Left cardiac atrium (tissue), 4 donors: ENCODE measurements at regions not wholly inside any gene's neighbourhood (a gene's known extent, or its start where the extent isn't known, plus 50 kb on each side); places are given as distances from the start of the nearest gene placed in this dataset.
"Not testable (repeated sequence)": the region's sequence is repeated elsewhere in the genome, so short reads cannot be mapped to it uniquely, and the experiment has no call there.

Experiments used
- ATAC-seq, 2 donors: fragments of 200-7000 bp; cut with Tn5 transposase; one replicate each; pipeline ENCODE4 v1.9.1; 2020; ENCODE audit warnings: mild to moderate bottlenecking in 2 of 2, moderate library complexity in 2 of 2
- DNase-seq: peaks from one replicate; pipeline ENCODE4 v3.0.0-alpha.2; 2020
- intact Hi-C, 2 donors: fragments of 100-400 bp; cut with DNase I; formaldehyde crosslinking; loops; one replicate each; pipeline versions ENCODE4 v1.14.1 to v1.15.1; 2022 to 2023
- donor health status: DM: no; HTN: yes; CAD: no.
- donor health status: DM: no; HTN: yes; CAD: no; lungs with severe emphysema.
- donor health status: DM: yes; HTN: yes; CAD: no.
- donor health status: Dilated cardiomyopathy.

- ATAC-seq: no peak
- DNase-seq: no peak
- intact Hi-C loops: no loop called here
These were observed 168.7 kb downstream of the RPS24 start for GRCh38 chr10:78202386-78202785.

DNA sequence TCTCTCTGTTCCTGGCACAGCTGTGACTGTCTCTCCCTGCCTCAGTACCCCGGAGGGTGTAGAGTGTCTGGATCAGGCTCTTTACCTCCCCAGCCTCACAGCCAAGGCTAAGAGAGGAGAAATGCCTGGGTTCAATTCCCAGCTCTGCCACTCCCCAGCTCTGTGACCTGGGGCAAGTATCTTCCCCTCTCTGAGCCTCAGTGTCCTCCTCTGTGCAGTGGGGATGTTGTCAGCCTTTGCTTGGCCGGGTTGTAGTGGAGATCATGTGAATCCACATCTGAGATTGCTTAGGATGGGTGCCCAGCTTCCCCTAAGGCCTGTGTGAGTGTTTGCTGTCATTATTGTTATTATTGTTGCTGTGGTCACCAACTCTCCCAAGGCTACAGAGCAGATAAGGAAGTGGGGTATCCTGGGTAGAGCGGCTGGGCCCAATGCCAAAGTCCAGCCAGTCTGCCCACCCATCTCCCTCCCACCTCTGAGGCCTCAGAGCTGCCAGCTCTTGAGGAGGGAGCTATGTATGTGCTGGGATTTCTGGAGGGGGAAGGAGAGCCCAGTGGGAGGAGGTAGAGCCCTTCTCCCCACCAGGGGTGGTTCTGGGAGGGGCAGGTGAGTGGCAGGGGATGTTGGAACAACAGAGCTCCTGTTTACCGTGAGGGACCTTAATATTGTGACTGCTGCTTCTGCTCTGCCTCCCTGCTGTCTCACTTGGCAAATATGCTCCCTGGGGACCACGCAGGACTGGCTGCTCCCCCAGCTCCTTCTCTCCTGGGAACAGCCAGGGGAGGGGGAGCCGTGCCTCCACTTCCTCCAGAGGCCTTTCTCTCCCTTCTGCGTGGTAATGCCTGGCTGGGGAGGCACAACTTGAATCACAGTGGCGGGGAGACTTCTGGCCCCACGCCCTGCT, 170.5 kb downstream of the RPS24 start:
- ATAC-seq: peak; percentile 68 to 85
- peak; percentile 66 for DNase-seq
- intact Hi-C loops: no loop called here

DNA sequence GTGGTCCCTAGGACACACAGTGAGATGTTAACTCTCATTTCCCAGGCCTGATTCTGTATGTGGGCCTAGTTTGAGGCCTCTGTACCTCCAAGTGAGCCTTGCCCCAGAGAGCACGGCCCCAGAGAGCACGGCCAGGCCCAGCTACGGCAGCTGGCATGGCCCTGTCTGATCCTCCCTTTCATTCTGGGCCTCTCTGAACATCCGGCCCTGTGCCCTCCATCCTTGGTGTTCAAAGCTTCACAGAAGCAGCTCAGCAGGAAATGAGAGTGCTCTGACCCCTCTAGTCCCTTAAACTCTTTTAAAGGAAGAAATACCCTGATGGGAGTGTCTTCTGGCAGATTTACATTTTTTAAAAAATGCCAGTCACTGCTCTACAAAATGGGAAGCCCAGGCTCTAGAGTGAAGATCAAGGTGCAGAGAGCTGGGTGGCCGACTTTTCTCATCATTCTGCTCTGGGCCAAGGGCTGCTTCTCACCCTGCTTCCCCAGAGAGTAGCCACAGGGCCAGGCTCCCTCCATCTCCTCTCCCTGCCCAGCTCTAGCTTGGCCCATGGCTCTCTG, 171.9 kb downstream of the RPS24 start:
- intact Hi-C loops: no loop called here
- ATAC-seq (no peak), DNase-seq (no peak)

DNA sequence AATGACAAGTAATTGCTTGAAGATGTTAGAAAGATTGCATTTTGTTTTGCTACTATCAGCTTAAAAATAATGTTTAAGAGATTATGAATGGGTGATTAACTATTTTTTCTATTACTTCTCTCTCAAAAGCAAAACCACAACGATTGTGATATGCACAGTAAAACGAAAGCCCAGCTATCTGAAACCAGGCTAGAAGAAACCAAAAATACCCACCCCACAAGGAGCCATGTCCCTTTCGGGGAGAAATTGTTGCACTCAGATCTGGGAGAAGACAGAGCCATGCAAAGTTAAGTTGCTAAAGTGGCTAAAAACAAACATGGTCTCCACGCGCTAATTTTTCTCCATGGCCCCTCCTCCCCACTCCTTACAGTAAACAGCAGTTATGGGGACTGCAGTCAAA, 173.6 kb downstream of the RPS24 start:
- ATAC-seq (no peak), DNase-seq (no peak)
- intact Hi-C loops: no loop called here

- intact Hi-C loops: no loop called here
- ATAC-seq: no peak
- no peak for DNase-seq
These were observed 174.1 kb downstream of the RPS24 start for GRCh38 chr10:78207776-78208175.

DNA sequence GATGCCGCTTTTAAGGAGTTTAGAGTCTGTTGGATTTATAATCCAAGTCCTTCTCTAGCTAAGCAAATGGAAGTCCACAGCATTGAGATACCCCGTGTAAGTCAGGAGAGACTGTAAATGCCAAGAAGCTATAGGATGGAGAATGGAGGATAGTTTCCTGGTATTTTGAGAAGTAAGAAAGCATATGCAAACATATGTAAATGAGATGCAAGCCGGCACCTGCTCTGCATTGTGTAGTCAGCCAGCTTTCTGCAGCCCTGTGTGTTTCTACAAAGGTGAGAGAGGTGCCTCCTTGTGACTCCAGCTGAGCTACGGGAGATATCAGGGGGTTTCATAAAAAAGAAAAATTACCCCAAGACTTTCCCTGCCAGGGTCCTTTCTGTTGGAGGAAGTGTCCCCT, 176.3 kb downstream of the RPS24 start:
- intact Hi-C loops: loop anchor here in 1 of 2 donors (2.0 to 5.0 kb wide), 2 partner anchors 447 to 987 kb away; no protein-coding TSS in a partner anchor
- DNase-seq (no peak), ATAC-seq (no peak)

GRCh38 chr10:78210548-78210947, 176.9 kb downstream of the RPS24 start:
- intact Hi-C loops: loop anchor here in 1 of 2 donors (2.0 to 5.0 kb wide), 2 partner anchors 446 to 987 kb away; no protein-coding TSS in a partner anchor
- ATAC-seq (no peak), DNase-seq (no peak)

DNA sequence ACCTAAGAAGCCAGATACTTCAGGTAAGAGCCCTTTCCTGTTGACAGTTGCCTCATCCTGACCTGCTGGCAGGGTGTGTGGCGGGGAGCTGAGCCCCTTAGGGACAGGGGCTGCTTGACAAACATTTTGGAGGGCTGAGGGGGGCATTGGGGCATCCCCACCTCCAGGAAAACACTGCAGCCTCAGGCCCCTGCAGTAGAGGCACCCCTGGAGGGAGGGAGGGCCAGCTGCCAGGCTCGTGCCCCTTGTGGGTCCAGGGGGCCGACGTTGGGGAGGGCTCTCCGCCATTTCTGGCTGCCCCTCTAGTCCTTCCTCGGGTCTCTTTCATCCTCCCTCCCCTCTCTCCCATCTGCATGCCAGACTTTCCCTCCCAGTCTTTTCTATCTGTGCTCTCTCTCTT, 177.3 kb downstream of the RPS24 start:
- intact Hi-C loops: loop anchor here in 1 of 2 donors (2.0 to 5.0 kb wide), 2 partner anchors 446 to 986 kb away; no protein-coding TSS in a partner anchor
- ATAC-seq: no peak
- no peak for DNase-seq

DNA sequence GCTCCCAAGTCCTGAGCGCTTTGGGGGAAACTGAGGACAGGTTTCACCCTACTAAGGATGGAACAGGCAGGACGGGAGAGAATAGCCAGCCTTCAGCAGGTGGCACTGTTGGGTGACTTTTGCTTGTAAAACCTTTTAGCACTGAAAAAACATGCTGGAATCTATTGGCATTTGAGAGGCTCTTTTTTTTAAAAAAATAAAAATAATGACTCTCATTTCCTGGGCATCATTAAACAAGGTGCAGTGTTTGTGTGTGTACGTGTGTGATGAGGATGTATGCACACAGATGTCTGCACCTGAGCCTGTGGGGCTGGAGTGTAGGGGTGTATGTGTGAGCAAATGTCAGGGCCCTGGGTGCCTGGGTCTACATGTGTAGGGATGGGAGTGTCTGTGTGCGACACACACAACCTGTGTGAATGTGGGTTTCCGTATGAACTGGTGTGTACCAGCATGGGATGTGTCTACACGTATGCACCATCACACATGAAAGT, 177.9 kb downstream of the RPS24 start:
- DNase-seq (no peak), ATAC-seq (peak in 1 of 2 donors; percentile 16)
- intact Hi-C loops: loop anchor here in 1 of 2 donors (2.0 to 5.0 kb wide), 2 partner anchors 445 to 986 kb away; no protein-coding TSS in a partner anchor

- intact Hi-C loops: loop anchor here in 1 of 2 donors (5.0 kb wide), 1 partner anchor 985 kb away; no protein-coding TSS in a partner anchor
- DNase-seq (peak; percentile 68), ATAC-seq (peak; percentile 60 to 90)
These were observed 178.6 kb downstream of the RPS24 start for GRCh38 chr10:78212060-78212785.

- DNase-seq (no peak), ATAC-seq (peak in 1 of 2 donors; percentile 3)
- intact Hi-C loops: loop anchor here in 1 of 2 donors (5.0 kb wide), 1 partner anchor 985 kb away; no protein-coding TSS in a partner anchor
These were observed 179.1 kb downstream of the RPS24 start for GRCh38 chr10:78212786-78213175.

DNA sequence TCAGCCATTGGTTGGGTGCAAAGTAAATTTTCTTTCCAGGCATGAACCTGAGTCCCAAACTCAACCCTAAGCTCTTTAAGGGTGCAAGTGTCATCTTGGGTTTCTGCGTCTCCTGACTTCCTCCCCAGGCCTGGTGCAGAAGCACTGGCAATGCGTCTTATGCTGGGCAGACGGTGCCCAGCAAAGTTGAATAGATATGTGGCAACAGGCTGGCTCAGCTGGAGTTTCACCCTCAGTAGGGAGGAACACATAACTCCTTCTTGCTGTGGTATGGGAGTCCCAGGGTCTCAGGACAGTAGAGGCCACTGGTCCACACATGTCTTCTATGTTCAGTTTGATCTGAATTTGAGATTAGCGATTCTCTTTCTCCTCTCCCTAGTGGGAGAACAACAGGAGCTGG, 181.3 kb downstream of the RPS24 start:
- peak; percentile 3 to 42 for ATAC-seq

DNA sequence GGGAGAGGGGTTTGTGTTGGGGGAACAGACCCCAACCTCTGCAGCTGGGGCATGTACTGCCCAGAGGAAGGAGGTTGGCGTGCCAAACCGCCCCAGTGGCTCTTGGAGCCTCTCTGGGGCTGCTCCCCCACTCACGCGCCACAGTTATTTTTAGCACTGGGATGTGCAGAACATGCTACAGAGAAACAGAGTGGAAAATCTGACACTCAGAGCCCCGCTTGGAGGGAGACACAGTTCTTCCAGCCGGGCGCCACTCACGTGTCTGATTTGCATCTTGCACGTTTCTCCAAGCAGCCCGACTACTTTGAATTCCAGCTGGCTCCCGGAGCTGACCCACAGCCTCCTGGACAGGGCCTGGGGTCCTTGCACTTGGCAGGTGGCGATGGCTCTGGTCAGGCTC, 182.0 kb downstream of the RPS24 start:
- peak; percentile 63 to 85 for ATAC-seq
- intact Hi-C loops: loop anchor here in 1 of 2 donors (5.0 kb wide), 1 partner anchor 87 kb away; no protein-coding TSS in a partner anchor

More for the DNA sequence above, 181.3 kb downstream of the RPS24 start:
- intact Hi-C loops: loop anchor here in 1 of 2 donors (5.0 kb wide), 2 partner anchors 87 to 982 kb away; no protein-coding TSS in a partner anchor
- DNase-seq: no peak

GRCh38 chr10:78217336-78217735, 183.7 kb downstream of the RPS24 start:
- intact Hi-C loops: loop anchor here in 1 of 2 donors (5.0 kb wide), 1 partner anchor 85 kb away; no protein-coding TSS in a partner anchor
- DNase-seq (no peak), ATAC-seq (no peak)

More for the DNA sequence above, 182.0 kb downstream of the RPS24 start:
- DNase-seq: peak; percentile 80

DNA sequence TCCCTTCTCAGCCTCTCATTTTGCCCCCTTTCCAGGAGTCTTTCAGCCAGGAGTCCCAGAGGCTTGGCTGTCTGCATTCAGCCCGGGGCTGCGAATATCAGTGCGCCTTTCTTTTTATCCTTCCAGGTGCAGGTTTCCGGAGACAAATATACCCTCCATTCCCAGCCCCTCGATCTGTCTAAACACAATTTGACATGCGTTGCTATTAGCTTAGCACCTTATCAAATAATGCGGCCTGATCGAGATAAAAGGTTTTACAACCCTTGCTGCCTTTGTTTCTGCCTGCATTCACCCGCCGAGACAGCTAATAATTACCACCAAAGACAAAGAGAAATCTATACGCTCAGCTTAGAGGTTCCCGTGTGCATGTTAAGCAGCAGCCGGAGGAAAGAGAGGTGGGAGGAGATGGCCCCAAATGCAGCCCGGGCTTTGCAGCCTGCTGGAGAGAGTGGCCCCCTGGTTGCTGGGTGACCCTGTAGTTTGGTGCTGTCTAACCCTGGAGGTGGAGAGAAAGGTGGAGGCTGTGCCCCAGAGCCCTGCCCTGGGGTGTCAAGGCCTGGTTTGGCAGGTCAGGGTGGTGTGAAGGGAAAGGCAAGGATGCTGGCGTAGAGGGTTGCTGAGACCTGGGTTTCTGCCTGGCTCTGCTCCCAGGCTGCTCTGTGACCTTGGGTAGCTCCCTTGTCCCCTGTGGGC, 185.3 kb downstream of the RPS24 start:
- DNase-seq (no peak), ATAC-seq (no peak)
- intact Hi-C loops: loop anchor here in 1 of 2 donors (5.0 kb wide), 1 partner anchor 83 kb away; no protein-coding TSS in a partner anchor

DNA sequence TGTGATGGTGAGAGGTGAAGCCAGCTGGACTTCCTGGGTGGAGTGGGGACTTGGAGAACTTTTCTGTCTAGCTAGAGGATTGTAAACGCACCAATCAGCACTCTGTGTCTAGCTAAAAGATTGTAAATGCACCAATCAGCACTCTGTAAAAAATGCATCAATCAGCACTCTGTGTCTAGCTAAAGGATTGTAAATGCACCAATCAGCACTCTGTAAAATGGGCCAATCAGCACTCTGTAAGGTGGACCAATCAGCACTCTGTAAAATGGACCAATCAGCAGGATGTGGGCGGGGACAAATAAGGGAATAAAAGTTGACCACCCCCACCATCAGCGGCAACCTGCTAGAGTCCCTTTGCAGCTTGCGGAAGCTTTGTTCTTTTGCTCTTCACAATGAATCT, 185.9 kb downstream of the RPS24 start:
- DNase-seq, ATAC-seq: not testable (repeated sequence)
- intact Hi-C loops: loop anchor here in 1 of 2 donors (5.0 kb wide), 1 partner anchor 83 kb away; no protein-coding TSS in a partner anchor

- DNase-seq (no peak), ATAC-seq (no peak)
- intact Hi-C loops: no loop called here
These were observed 187.1 kb downstream of the RPS24 start for GRCh38 chr10:78220781-78221180.

DNA sequence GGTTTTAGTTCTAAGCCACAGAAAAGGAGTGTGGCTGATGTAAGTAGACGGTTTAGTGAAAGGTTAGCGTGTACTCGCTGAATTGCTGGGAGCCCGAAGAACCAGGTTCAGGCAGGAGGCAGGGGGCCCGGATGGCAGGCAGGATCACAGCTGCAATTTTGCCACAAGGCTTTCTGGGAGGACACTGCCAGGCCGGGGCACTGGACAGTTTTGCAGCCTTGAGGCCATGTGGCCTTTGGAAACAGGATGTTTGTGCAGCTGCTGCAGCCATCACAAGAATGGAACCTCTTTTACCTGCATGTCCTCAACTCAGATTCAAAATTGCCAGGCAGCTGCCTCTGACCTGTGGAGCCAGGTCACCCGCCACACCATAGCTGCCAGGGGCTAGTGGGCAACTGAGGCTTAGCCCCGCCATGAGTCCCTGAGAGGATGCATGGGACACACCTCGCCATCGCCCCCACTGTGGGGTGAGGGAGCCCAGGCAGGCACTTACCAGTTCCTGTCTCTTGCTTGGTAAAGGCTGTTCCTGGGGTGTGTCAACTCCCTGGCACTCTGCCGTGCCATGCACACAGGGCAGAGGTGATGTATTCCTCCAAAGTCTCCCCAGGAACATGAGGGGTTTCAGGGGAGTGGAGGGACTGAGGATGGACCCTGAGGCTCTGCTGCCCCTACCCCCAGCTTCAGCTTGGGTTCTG, 188.6 kb downstream of the RPS24 start:
- ATAC-seq (no peak), DNase-seq (no peak)
- intact Hi-C loops: no loop called here
